GM23338 (cell line): ENCODE measurements at regions not wholly inside any gene's neighbourhood (a gene's known extent, or its start where the extent isn't known, plus 50 kb on each side); places are given as distances from the start of the nearest gene placed in this dataset.

Source experiments
- CREB1 ChIP-seq: fragments of 250-450 bp; sonication (Bioruptor Pico); IDR thresholded peaks from 2 replicates; pipeline ENCODE4 v1.5.0; 2020; ENCODE audit warnings: low read depth, mild to moderate bottlenecking, moderate library complexity
- EZH2phosphoT487 ChIP-seq: fragments of 200-600 bp; sonication (generic); IDR thresholded peaks from one replicate; pipeline ENCODE4 v1.8.1; 2018; ENCODE audit warnings: antibody characterized with exemption; ENCODE audit not compliant: unreplicated experiment
- TF ChIP-seq, protein P1 (sequence below), 2 experiments: fragments of 200-600 bp in 1 of 2; sonication (generic) in 1 of 2; conservative IDR thresholded peaks; 2 replicates each; pipeline versions ENCODE4 v1.5.1 to v1.6.1; 2016 to 2017; ENCODE audit warnings: antibody characterized with exemption in 2 of 2, low read depth in 2 of 2, mild to moderate bottlenecking in 2 of 2, moderate library complexity in 1 of 2
- TF ChIP-seq, protein P2 (sequence below): IDR thresholded peaks from one replicate; pipeline ENCODE4 v1.6.1; 2018; ENCODE audit warnings: antibody characterized with exemption; ENCODE audit not compliant: unreplicated experiment

DNA sequence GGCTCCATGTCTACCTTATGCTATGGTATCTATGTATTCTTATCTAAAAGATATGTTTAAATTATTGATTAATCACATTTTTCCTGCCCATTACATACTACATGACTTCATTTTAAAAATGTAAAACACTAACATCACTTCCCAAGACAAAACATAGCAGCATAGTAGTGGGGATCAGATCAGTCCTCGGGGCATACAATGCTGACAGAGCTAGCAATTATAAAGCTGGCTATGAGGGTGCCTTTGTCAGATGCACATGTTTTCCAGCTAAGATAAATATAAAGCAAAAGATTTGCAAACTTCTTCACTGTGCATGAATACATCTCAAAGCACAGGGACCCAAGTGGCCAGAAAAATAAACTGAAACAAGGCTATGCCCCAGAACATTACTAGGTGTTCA, 549.8 kb upstream of the INTU start:
- TF ChIP-seq, protein P1, sequence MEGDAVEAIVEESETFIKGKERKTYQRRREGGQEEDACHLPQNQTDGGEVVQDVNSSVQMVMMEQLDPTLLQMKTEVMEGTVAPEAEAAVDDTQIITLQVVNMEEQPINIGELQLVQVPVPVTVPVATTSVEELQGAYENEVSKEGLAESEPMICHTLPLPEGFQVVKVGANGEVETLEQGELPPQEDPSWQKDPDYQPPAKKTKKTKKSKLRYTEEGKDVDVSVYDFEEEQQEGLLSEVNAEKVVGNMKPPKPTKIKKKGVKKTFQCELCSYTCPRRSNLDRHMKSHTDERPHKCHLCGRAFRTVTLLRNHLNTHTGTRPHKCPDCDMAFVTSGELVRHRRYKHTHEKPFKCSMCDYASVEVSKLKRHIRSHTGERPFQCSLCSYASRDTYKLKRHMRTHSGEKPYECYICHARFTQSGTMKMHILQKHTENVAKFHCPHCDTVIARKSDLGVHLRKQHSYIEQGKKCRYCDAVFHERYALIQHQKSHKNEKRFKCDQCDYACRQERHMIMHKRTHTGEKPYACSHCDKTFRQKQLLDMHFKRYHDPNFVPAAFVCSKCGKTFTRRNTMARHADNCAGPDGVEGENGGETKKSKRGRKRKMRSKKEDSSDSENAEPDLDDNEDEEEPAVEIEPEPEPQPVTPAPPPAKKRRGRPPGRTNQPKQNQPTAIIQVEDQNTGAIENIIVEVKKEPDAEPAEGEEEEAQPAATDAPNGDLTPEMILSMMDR (conservative IDR thresholded peaks at IDR 0.05; ENCODE audit: low read depth in 2 of 2): no peak
- TF ChIP-seq, protein P2, sequence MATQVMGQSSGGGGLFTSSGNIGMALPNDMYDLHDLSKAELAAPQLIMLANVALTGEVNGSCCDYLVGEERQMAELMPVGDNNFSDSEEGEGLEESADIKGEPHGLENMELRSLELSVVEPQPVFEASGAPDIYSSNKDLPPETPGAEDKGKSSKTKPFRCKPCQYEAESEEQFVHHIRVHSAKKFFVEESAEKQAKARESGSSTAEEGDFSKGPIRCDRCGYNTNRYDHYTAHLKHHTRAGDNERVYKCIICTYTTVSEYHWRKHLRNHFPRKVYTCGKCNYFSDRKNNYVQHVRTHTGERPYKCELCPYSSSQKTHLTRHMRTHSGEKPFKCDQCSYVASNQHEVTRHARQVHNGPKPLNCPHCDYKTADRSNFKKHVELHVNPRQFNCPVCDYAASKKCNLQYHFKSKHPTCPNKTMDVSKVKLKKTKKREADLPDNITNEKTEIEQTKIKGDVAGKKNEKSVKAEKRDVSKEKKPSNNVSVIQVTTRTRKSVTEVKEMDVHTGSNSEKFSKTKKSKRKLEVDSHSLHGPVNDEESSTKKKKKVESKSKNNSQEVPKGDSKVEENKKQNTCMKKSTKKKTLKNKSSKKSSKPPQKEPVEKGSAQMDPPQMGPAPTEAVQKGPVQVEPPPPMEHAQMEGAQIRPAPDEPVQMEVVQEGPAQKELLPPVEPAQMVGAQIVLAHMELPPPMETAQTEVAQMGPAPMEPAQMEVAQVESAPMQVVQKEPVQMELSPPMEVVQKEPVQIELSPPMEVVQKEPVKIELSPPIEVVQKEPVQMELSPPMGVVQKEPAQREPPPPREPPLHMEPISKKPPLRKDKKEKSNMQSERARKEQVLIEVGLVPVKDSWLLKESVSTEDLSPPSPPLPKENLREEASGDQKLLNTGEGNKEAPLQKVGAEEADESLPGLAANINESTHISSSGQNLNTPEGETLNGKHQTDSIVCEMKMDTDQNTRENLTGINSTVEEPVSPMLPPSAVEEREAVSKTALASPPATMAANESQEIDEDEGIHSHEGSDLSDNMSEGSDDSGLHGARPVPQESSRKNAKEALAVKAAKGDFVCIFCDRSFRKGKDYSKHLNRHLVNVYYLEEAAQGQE: no peak
- no peak for TF ChIP-seq CREB1 (CRISPR knock-in tag)
- no peak for TF ChIP-seq EZH2phosphoT487
